Neural progenitor cell (in vitro differentiated cells): ENCODE measurements at regions not wholly inside any gene's neighbourhood (a gene's known extent, or its start where the extent isn't known, plus 50 kb on each side); places are given as distances from the start of the nearest gene placed in this dataset.

Experiments
- DNase-seq: peaks from one replicate; pipeline ENCODE4 v3.0.0-alpha.2; 2016; ENCODE audit warnings: low spot score
- H2AFZ ChIP-seq: fragments of 200-600 bp; sonication (generic); replicated peaks from 2 replicates; pipeline ENCODE4 v1.6.1; 2016; ENCODE audit warnings: antibody characterized with exemption
- H3F3A ChIP-seq: fragments of 200-600 bp; sonication (generic); 2 replicates; pipeline ENCODE4 v1.6.1; 2016; ENCODE audit warnings: antibody characterized with exemption, low read depth
- H3K27ac ChIP-seq: fragments of 200-600 bp; sonication (generic); 2 replicates; pipeline ENCODE4 v1.5.1; 2016; ENCODE audit warnings: mild to moderate bottlenecking
- H3K27me3 ChIP-seq: fragments of 200-600 bp; sonication (generic); 2 replicates; pipeline ENCODE4 v1.6.1; 2016; ENCODE audit warnings: mild to moderate bottlenecking, moderate library complexity
- H3K36me3 ChIP-seq: fragments of 200-600 bp; sonication (generic); 2 replicates; pipeline ENCODE4 v1.5.1; 2016
- H3K4me1 ChIP-seq: fragments of 200-600 bp; sonication (generic); 2 replicates; pipeline ENCODE4 v1.6.1; 2016; ENCODE audit warnings: mixed run types
- H3K4me2 ChIP-seq: fragments of 200-600 bp; sonication (generic); 2 replicates; pipeline ENCODE4 v1.6.1; 2016
- H3K4me3 ChIP-seq: fragments of 200-600 bp; sonication (generic); 2 replicates; pipeline ENCODE4 v1.5.1; 2016
- H3K79me2 ChIP-seq: fragments of 200-600 bp; sonication (generic); 2 replicates; pipeline ENCODE4 v1.6.1; 2016; ENCODE audit warnings: low read depth
- H3K9ac ChIP-seq: fragments of 200-600 bp; sonication (generic); 2 replicates; pipeline ENCODE4 v1.6.1; 2016
- H3K9me3 ChIP-seq: fragments of 200-600 bp; sonication (generic); 2 replicates; pipeline ENCODE4 v1.5.1; 2016; ENCODE audit warnings: low read depth
- H4K20me1 ChIP-seq: fragments of 200-600 bp; sonication (generic); 2 replicates; pipeline ENCODE4 v1.6.1; 2016; ENCODE audit warnings: low read depth
- H3K27ac Mint-ChIP-seq: 3 replicates; pipeline ENCODE4 v1.8.0; 2021; ENCODE audit warnings: mixed read lengths
- H3K27me3 Mint-ChIP-seq: 2 replicates; pipeline ENCODE4 v1.8.0; 2022; ENCODE audit warnings: low read depth, mild to moderate bottlenecking, inconsistent platforms, moderate library complexity, mixed read lengths; ENCODE audit not compliant: insufficient read depth
- H3K36me3 Mint-ChIP-seq: 3 replicates; pipeline ENCODE4 v1.8.0; 2021; ENCODE audit warnings: mixed read lengths
- H3K4me1 Mint-ChIP-seq: 3 replicates; pipeline ENCODE4 v1.8.0; 2021; ENCODE audit warnings: mixed read lengths
- H3K4me3 Mint-ChIP-seq: 3 replicates; pipeline ENCODE4 v1.8.0; 2021; ENCODE audit warnings: mild to moderate bottlenecking, moderate library complexity, mixed read lengths
- H3K9me3 Mint-ChIP-seq: 3 replicates; pipeline ENCODE4 v1.8.0; 2020; ENCODE audit warnings: mixed read lengths
- EZH2 ChIP-seq: fragments of 200-600 bp; sonication (generic); IDR thresholded peaks from 2 replicates; pipeline ENCODE4 v1.6.1; 2017; ENCODE audit warnings: antibody characterized with exemption, mild to moderate bottlenecking, moderate library complexity
- EZH2phosphoT487 ChIP-seq: fragments of 200-600 bp; sonication (generic); IDR thresholded peaks from 2 replicates; pipeline ENCODE4 v1.6.1; 2017; ENCODE audit warnings: antibody characterized with exemption
- TF ChIP-seq, protein P1 (sequence below): fragments of 200-600 bp; sonication (generic); IDR thresholded peaks from 2 replicates; pipeline ENCODE4 v1.5.1; 2017; ENCODE audit warnings: antibody characterized with exemption, mild to moderate bottlenecking

DNA sequence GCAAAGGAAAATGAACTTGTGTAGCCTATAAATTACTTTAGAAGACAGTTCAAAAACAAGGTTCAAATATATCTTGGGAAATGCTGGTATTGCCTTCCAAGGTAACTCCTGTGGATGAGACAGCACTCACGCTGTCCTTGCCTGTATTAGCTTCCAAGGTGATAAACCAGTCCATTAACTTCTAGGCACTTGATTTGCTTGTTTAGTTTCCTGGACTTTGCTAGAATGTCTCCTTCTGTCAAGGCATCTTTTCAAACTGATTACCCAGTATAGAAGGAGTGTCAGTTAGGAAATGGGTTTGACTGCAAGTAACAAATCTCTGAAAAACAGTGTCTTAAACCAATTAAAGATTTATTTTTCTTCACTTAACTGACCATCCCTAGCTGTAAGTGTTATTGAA is 103.4 kb upstream of the SLC22A23 start:
- Histone ChIP-seq H3F3A (no peaks in the 10 kb centered on the region), H4K20me1 (no peaks in the 10 kb centered on the region), H3K27me3 (no peaks in the 10 kb centered on the region), H3K4me2 (no peak overlapping the region), H2AFZ (no peak overlapping the region), H3K9ac (no peak overlapping the region), H3K9me3 (no peaks in the 10 kb centered on the region), H3K36me3 (no peaks in the 10 kb centered on the region), H3K4me1 (no peaks in the 10 kb centered on the region), H3K79me2 (no peaks in the 10 kb centered on the region), H3K4me3 (no peak overlapping the region), H3K27ac (no peak overlapping the region)
- no peak for DNase-seq
- no peaks in the 10 kb centered on the region for H3K9me3 Mint-ChIP-seq
- H3K4me1 Mint-ChIP-seq = peaks cover 9% of the 10 kb centered on the region
- TF ChIP-seq EZH2 (no peak), EZH2phosphoT487 (no peak)
- TF ChIP-seq, protein P1, sequence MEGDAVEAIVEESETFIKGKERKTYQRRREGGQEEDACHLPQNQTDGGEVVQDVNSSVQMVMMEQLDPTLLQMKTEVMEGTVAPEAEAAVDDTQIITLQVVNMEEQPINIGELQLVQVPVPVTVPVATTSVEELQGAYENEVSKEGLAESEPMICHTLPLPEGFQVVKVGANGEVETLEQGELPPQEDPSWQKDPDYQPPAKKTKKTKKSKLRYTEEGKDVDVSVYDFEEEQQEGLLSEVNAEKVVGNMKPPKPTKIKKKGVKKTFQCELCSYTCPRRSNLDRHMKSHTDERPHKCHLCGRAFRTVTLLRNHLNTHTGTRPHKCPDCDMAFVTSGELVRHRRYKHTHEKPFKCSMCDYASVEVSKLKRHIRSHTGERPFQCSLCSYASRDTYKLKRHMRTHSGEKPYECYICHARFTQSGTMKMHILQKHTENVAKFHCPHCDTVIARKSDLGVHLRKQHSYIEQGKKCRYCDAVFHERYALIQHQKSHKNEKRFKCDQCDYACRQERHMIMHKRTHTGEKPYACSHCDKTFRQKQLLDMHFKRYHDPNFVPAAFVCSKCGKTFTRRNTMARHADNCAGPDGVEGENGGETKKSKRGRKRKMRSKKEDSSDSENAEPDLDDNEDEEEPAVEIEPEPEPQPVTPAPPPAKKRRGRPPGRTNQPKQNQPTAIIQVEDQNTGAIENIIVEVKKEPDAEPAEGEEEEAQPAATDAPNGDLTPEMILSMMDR = no peak
- no peak overlapping the region for H3K4me3 Mint-ChIP-seq
- peaks cover 7% of the 10 kb centered on the region for H3K27me3 Mint-ChIP-seq
- no peak overlapping the region for H3K27ac Mint-ChIP-seq
- peaks cover 1% of the 10 kb centered on the region for H3K36me3 Mint-ChIP-seq

DNA sequence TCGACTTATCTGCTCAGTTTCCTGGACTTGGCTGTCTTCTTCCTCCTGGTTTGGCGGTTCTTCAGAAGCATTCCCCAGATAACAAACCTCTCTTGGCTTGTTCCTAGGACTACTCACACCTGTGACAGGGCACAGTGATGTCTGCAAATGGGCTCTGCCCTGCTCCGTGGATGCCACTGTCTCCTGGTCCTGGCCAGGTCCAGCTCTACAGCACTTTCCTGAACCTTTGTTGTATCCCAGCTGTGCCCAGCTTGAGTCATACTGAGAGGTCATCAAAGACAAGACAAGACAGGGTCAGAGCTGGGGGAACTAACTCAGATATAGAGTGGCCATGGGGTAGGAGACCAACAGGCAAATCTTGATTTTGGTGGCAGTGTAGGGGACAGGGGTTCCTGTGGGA is 102.7 kb upstream of the SLC22A23 start:
- Histone ChIP-seq H3K27me3 (no peaks in the 10 kb centered on the region), H3K4me1 (no peaks in the 10 kb centered on the region), H3K4me3 (no peak overlapping the region), H4K20me1 (no peaks in the 10 kb centered on the region), H3K9me3 (no peaks in the 10 kb centered on the region), H3F3A (no peaks in the 10 kb centered on the region), H2AFZ (no peak overlapping the region), H3K4me2 (no peak overlapping the region), H3K36me3 (no peaks in the 10 kb centered on the region), H3K9ac (no peak overlapping the region), H3K79me2 (no peaks in the 10 kb centered on the region), H3K27ac (no peak overlapping the region)
- Mint-ChIP-seq H3K36me3 (peaks cover 1% of the 10 kb centered on the region), H3K27ac (no peak overlapping the region), H3K4me3 (no peak overlapping the region), H3K27me3 (peaks cover 3% of the 10 kb centered on the region), H3K9me3 (no peaks in the 10 kb centered on the region), H3K4me1 (peaks cover 9% of the 10 kb centered on the region)
- no peak for TF ChIP-seq EZH2phosphoT487
- no peak for TF ChIP-seq EZH2
- TF ChIP-seq, protein P1 = no peak
- no peak for DNase-seq

DNA sequence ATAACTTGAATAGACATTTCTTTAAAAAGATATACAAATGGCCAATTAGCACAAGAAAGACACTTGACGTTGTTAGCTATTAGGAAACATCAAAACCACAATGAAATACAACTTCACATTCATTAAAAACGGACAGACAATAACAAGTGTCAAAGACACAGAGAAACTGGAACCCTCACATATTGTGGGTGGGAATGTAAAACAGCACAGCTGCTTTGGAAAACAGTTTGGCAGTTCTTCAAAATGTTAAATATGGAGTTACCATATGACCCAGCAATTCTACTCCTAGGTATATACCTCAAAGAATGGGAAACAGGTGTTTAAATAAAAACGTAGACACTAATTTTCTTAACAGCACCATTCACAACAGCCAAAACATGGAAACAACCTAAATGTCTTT is 100.5 kb upstream of the SLC22A23 start:
- no peak for DNase-seq
- H2AFZ ChIP-seq = no peak overlapping the region
- peaks cover 12% of the 10 kb centered on the region for H3K9me3 Mint-ChIP-seq
- no peak for TF ChIP-seq EZH2phosphoT487
- TF ChIP-seq, protein P1 = no peak
- TF ChIP-seq EZH2 = no peak
- H3K9ac ChIP-seq = no peak overlapping the region
- H3K36me3 Mint-ChIP-seq = peaks cover 1% of the 10 kb centered on the region
- no peaks in the 10 kb centered on the region for H3K79me2 ChIP-seq
- no peak overlapping the region for H3K4me3 ChIP-seq
- no peaks in the 10 kb centered on the region for H3K27me3 Mint-ChIP-seq
- H3K4me2 ChIP-seq = no peak overlapping the region
- no peak overlapping the region for H3K27ac Mint-ChIP-seq
- no peaks in the 10 kb centered on the region for H3K36me3 ChIP-seq
- peaks cover 9% of the 10 kb centered on the region for H3K4me1 Mint-ChIP-seq
- H3K4me1 ChIP-seq = no peaks in the 10 kb centered on the region
- H3K9me3 ChIP-seq = no peaks in the 10 kb centered on the region
- no peak overlapping the region for H3K27ac ChIP-seq
- no peaks in the 10 kb centered on the region for H4K20me1 ChIP-seq
- peaks cover under 1% of the 10 kb centered on the region for H3K27me3 ChIP-seq
- no peak overlapping the region for H3K4me3 Mint-ChIP-seq
- no peaks in the 10 kb centered on the region for H3F3A ChIP-seq
